ENCODE measurements at regions not wholly inside any gene's neighbourhood (a gene's known extent, or its start where the extent isn't known, plus 50 kb on each side); places are given as distances from the start of the nearest gene placed in this dataset.
"Not testable (repeated sequence)": the region's sequence is repeated elsewhere in the genome, so short reads cannot be mapped to it uniquely, and the experiment has no call there.

DNA sequence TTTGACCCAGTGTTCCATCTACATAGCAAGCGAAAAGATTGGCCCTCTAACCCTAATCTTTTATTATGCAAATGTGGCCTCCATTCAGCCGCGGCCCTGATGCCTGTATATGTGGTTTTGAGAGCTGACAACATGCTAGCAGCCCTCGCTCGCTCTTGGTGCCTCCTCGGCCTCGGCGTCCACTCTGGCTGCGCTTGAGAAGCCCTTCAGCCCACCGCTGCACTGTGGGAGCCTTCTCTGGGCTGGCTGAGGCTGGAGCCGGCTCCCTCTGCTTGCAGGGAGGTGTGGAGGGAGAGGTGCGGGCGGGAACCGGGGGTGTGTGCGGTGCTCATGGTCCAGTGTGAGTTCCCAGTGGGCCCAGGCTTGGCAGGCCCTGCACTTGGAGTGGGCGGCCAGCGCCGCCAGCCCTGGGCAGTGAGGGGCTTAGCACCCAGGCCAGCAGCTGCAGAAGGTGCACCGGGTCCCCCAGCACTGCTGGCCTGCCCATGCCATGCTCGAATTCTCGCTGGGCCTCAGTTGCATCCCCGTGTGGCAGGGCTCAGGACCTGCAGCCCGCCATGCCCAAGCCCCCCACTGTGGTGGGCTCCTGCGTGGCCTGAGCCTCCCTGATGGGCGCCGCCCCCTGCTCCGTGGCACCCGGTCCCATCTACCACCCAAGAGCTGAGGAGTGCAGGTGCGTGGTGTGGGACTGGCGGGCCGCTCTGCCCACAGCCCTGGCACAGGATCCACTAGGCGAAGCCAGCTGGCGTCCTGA, 757.5 kb upstream of the CTNND2 start:
- H3K4me1 Mint-ChIP-seq (ENCODE audit: low read depth, unreplicated experiment), result no peaks in the 10 kb centered on the region
- no peak overlapping the region for H3K4me3 Mint-ChIP-seq (ENCODE audit: unreplicated experiment)
- no peak for DNase-seq
- peaks cover 4% of the 10 kb centered on the region for H3K36me3 Mint-ChIP-seq (ENCODE audit: unreplicated experiment)
- H3K27ac Mint-ChIP-seq (ENCODE audit: unreplicated experiment), result no peak overlapping the region
- peaks cover 5% of the 10 kb centered on the region for H3K27me3 Mint-ChIP-seq (ENCODE audit: unreplicated experiment)
- TF ChIP-seq, protein P1, sequence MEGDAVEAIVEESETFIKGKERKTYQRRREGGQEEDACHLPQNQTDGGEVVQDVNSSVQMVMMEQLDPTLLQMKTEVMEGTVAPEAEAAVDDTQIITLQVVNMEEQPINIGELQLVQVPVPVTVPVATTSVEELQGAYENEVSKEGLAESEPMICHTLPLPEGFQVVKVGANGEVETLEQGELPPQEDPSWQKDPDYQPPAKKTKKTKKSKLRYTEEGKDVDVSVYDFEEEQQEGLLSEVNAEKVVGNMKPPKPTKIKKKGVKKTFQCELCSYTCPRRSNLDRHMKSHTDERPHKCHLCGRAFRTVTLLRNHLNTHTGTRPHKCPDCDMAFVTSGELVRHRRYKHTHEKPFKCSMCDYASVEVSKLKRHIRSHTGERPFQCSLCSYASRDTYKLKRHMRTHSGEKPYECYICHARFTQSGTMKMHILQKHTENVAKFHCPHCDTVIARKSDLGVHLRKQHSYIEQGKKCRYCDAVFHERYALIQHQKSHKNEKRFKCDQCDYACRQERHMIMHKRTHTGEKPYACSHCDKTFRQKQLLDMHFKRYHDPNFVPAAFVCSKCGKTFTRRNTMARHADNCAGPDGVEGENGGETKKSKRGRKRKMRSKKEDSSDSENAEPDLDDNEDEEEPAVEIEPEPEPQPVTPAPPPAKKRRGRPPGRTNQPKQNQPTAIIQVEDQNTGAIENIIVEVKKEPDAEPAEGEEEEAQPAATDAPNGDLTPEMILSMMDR (IDR thresholded peaks at IDR 0.05; ENCODE audit: partially characterized antibody, unreplicated experiment), result no peak
- H3K9me3 Mint-ChIP-seq (ENCODE audit: unreplicated experiment), result peaks cover 2% of the 10 kb centered on the region

DNA sequence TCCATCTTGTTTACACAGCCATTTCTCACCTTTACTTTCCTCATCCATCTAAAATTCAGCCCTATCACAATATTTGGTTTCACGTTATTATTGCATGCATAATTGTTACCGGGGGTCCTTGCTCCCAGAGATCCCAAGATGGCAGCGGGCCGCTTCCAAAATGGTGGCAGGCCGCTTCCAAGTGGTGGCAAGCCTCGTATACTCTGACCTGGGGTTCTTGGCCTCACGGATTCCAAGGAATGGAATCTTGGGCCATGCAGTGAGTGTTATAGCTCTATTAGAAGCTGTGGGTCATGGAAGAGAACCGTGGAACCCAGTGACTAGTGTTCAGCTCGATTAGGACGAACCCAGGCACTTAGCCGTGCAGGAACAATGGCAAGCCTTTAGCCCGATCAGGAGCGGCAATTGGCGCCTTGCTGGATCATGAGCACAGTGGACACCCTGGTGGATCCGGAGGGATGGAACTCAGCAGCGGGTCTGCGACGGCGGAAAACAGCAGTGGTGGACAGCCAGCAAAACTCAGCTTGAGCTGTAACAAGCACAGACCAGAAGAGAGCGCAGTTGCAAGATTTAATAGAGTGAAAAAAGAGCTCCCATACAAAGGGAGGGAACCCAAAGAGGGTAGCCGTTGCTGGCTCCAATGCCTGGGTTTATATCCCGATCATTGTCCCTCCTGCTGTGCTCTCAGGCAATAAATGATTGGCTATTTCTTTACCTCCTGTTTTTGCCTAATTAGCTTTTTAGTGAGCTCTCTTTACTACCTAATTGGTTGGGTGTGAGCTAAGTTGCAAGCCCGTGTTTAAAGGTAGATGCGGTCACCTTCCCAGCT, 756.2 kb upstream of the CTNND2 start:
- H3K9me3 Mint-ChIP-seq (ENCODE audit: unreplicated experiment); H3K27me3 Mint-ChIP-seq (ENCODE audit: unreplicated experiment); H3K4me1 Mint-ChIP-seq (ENCODE audit: low read depth, unreplicated experiment); H3K4me3 Mint-ChIP-seq (ENCODE audit: unreplicated experiment); H3K27ac Mint-ChIP-seq (ENCODE audit: unreplicated experiment); DNase-seq; H3K36me3 Mint-ChIP-seq (ENCODE audit: unreplicated experiment): not testable (repeated sequence)

DNA sequence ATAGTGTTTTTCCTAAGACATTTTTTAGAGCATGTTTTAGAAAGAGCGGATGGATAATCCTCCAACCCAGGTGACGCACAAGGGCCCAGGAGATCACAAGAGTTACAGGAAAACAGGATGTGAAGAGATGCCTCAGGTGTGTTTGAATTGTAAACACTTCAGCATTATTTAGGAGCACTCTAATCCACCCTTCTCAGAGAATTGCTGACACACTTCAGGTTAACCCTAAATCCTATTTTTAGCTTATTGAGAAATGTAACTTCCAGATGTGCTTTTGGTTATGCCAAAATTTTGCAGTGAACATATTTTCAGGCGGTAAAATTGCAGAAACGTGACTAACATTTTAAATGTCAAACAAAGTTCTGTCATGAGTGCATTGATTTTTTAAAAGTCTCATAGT, 755.4 kb upstream of the CTNND2 start:
- H3K9me3 Mint-ChIP-seq (ENCODE audit: unreplicated experiment), result peaks cover 2% of the 10 kb centered on the region
- no peak overlapping the region for H3K4me3 Mint-ChIP-seq (ENCODE audit: unreplicated experiment)
- TF ChIP-seq, protein P1 (IDR thresholded peaks at IDR 0.05; ENCODE audit: partially characterized antibody, unreplicated experiment), result no peak
- H3K27ac Mint-ChIP-seq (ENCODE audit: unreplicated experiment), result no peak overlapping the region
- peaks cover 4% of the 10 kb centered on the region for H3K36me3 Mint-ChIP-seq (ENCODE audit: unreplicated experiment)
- H3K27me3 Mint-ChIP-seq (ENCODE audit: unreplicated experiment), result no peaks in the 10 kb centered on the region
- DNase-seq, result no peak
- no peaks in the 10 kb centered on the region for H3K4me1 Mint-ChIP-seq (ENCODE audit: low read depth, unreplicated experiment)

DNA sequence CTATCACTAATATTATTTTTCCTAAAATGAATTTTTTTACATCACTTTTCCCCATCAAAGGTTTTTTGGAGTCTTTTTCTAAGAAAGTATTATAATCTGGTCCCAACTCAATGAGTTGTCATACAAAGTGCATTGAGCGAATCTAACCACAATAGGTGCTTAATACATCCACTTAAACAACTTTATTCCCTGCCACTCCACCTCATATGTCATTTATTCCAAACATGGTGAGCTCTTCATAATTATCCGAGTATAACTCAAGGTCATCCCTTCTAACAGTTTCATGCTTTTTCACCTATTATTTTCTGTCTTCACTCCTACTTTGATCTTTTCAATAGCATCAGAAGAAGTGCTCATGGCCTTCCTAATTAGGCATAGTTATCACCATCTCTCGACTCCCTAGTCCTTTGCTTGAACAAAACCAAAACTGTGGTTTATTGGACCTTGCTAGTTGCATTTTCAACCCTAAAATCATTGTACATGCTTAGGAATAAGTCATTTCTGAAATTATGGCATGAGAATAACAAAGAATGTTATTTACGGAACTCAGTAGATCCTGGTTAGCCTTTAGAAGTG, 754.7 kb upstream of the CTNND2 start:
- Mint-ChIP-seq H3K9me3 (ENCODE audit: unreplicated experiment) (peaks cover 2% of the 10 kb centered on the region), H3K27ac (ENCODE audit: unreplicated experiment) (no peak overlapping the region), H3K27me3 (ENCODE audit: unreplicated experiment) (no peaks in the 10 kb centered on the region), H3K4me3 (ENCODE audit: unreplicated experiment) (no peak overlapping the region), H3K36me3 (ENCODE audit: unreplicated experiment) (peaks cover 4% of the 10 kb centered on the region), H3K4me1 (ENCODE audit: low read depth, unreplicated experiment) (no peaks in the 10 kb centered on the region)
- DNase-seq, result no peak
- TF ChIP-seq, protein P1 (IDR thresholded peaks at IDR 0.05; ENCODE audit: partially characterized antibody, unreplicated experiment), result no peak

DNA sequence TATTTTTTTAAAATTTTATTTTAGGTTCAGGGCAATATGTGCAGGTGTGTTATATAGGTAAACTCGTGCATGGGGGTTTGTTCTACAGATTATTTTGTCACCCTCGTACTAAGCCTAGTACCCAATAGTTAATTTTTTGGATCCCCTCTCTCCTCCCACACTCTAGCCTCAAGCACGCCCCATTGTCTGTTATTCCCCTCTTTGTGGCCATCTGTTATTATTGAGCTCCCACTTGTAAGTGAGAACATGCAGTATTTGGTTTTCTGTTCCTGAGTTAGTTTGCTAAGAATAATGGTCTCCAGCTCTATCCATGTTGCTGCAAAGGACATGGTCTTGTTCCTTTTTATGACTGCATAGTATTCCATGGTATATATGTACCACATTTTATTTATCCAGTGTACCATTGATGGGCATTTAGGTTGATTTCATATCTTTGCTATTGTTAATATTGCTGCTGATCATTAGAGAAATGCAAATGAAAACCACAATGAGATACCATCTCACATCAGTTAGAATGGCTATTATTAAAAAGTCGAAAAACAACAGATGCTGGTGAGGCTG, 753.7 kb upstream of the CTNND2 start:
- not testable (repeated sequence) for H3K27ac Mint-ChIP-seq (ENCODE audit: unreplicated experiment); H3K9me3 Mint-ChIP-seq (ENCODE audit: unreplicated experiment); H3K4me3 Mint-ChIP-seq (ENCODE audit: unreplicated experiment); DNase-seq; H3K27me3 Mint-ChIP-seq (ENCODE audit: unreplicated experiment); H3K4me1 Mint-ChIP-seq (ENCODE audit: low read depth, unreplicated experiment); H3K36me3 Mint-ChIP-seq (ENCODE audit: unreplicated experiment)
